MM.1S (cell line): ENCODE measurements at regions not wholly inside any gene's neighbourhood (a gene's known extent, or its start where the extent isn't known, plus 50 kb on each side); places are given as distances from the start of the nearest gene placed in this dataset.

Experiments used
- DNase-seq: peaks from one replicate; pipeline ENCODE4 v3.0.0-alpha.2; 2015
- H2AFZ ChIP-seq: fragments of 300-600 bp; sonication (generic); 2 replicates; pipeline ENCODE4 v1.6.0; 2016; ENCODE audit warnings: antibody characterized with exemption, low read length
- H3F3A ChIP-seq: fragments of 300-600 bp; sonication (generic); 2 replicates; pipeline ENCODE4 v1.6.1; 2016; ENCODE audit warnings: mild to moderate bottlenecking, antibody characterized with exemption, low read length, moderate library complexity, mixed read lengths; ENCODE audit not compliant: insufficient read depth
- H3K27ac ChIP-seq: fragments of 300-600 bp; sonication (generic); 2 replicates; pipeline ENCODE4 v1.5.1; 2016; ENCODE audit warnings: mild to moderate bottlenecking, low read length
- H3K27me3 ChIP-seq: fragments of 300-600 bp; sonication (generic); replicated peaks from 2 replicates; pipeline ENCODE4 v1.6.0; 2016; ENCODE audit warnings: low read length; ENCODE audit not compliant: insufficient read depth
- H3K36me3 ChIP-seq: fragments of 300-600 bp; sonication (generic); replicated peaks from 2 replicates; pipeline ENCODE4 v1.6.1; 2016; ENCODE audit warnings: mild to moderate bottlenecking, low read length, mixed read lengths; ENCODE audit not compliant: insufficient read depth
- H3K4me1 ChIP-seq: fragments of 300-600 bp; sonication (generic); 2 replicates; pipeline ENCODE4 v1.6.1; 2016; ENCODE audit warnings: low read length, mixed read lengths
- H3K4me2 ChIP-seq: fragments of 300-600 bp; sonication (generic); 2 replicates; pipeline ENCODE4 v1.6.0; 2016; ENCODE audit warnings: low read depth, low read length
- H3K4me3 ChIP-seq: fragments of 300-600 bp; sonication (generic); 2 replicates; pipeline ENCODE4 v1.5.1; 2016; ENCODE audit warnings: low read length, mixed read lengths
- H3K79me2 ChIP-seq: fragments of 300-600 bp; sonication (generic); 2 replicates; pipeline ENCODE4 v1.6.1; 2016; ENCODE audit warnings: mixed run types, low read length, mixed read lengths
- H3K9ac ChIP-seq: fragments of 300-600 bp; sonication (generic); 2 replicates; pipeline ENCODE4 v1.6.1; 2016; ENCODE audit warnings: low read length, mixed read lengths
- H3K9me2 ChIP-seq: fragments of 300-600 bp; sonication (generic); replicated peaks from 2 replicates; pipeline ENCODE4 v1.6.1; 2016; ENCODE audit warnings: mild to moderate bottlenecking, low read length, mixed read lengths; ENCODE audit not compliant: insufficient read depth
- H3K9me3 ChIP-seq: fragments of 300-600 bp; sonication (generic); replicated peaks from 2 replicates; pipeline ENCODE4 v1.6.1; 2016; ENCODE audit warnings: mild to moderate bottlenecking, low read length, mixed read lengths; ENCODE audit not compliant: insufficient read depth
- H4K20me1 ChIP-seq: fragments of 300-600 bp; sonication (generic); 2 replicates; pipeline ENCODE4 v1.6.1; 2016; ENCODE audit warnings: mild to moderate bottlenecking, low read length, moderate library complexity, mixed read lengths; ENCODE audit not compliant: insufficient read depth
- CTCF ChIP-seq: fragments of 300-600 bp; sonication (generic); IDR thresholded peaks from 2 replicates; pipeline ENCODE4 v1.5.1; 2016; ENCODE audit warnings: antibody characterized with exemption, low read length, mixed read lengths
- EZH2 ChIP-seq: fragments of 300-600 bp; sonication (generic); optimal IDR thresholded peaks from 2 replicates; pipeline ENCODE3; 2017; ENCODE audit warnings: low read depth, mild to moderate bottlenecking, antibody characterized with exemption, low read length, mixed read lengths
- EZH2phosphoT487 ChIP-seq: fragments of 300-600 bp; sonication (generic); IDR thresholded peaks from 2 replicates; pipeline ENCODE4 v1.6.1; 2018; ENCODE audit warnings: antibody characterized with exemption, low read length

DNA sequence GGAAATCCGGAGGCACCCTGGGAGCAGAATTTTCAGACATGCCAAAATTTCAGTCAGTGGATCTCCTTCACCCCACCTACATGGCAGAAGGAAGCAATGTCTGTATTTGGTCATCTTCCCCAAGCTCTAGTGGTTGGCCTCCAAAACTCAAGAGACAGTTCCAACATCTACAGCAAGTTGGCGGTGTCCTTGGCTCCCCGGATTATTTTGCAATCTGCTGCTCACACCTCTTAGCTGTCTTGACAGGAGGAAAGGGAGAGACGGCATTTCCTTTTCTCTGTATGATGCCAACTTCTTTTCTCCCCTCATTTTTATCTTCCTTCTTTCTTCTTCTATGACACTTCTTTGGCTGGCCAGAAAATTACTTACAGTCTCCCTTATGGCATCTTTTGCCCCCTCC, 159.9 kb downstream of the SUCLA2 start:
- no peak for TF ChIP-seq EZH2
- TF ChIP-seq EZH2phosphoT487 = no peak
- TF ChIP-seq CTCF = no peak
- Histone ChIP-seq H3K9me3 (no peaks in the 10 kb centered on the region), H3K4me2 (no peak overlapping the region), H3K9me2 (no peaks in the 10 kb centered on the region), H3K27me3 (no peaks in the 10 kb centered on the region), H3K36me3 (no peaks in the 10 kb centered on the region), H3K9ac (no peak overlapping the region), H2AFZ (no peak overlapping the region), H3K4me3 (no peak overlapping the region), H4K20me1 (no peaks in the 10 kb centered on the region), H3K79me2 (no peaks in the 10 kb centered on the region), H3K27ac (no peak overlapping the region), H3K4me1 (no peaks in the 10 kb centered on the region), H3F3A (no peaks in the 10 kb centered on the region)
- DNase-seq = no peak

- H3K79me2 ChIP-seq = no peaks in the 10 kb centered on the region
- H3K4me3 ChIP-seq = no peak overlapping the region
- H3F3A ChIP-seq = no peaks in the 10 kb centered on the region
- no peaks in the 10 kb centered on the region for H4K20me1 ChIP-seq
- TF ChIP-seq EZH2phosphoT487 (no peak), CTCF (no peak), EZH2 (no peak)
- DNase-seq = no peak
- no peaks in the 10 kb centered on the region for H3K36me3 ChIP-seq
- H3K9me3 ChIP-seq = no peaks in the 10 kb centered on the region
- H3K27ac ChIP-seq = no peak overlapping the region
- H3K9me2 ChIP-seq = no peaks in the 10 kb centered on the region
- no peak overlapping the region for H3K9ac ChIP-seq
- no peaks in the 10 kb centered on the region for H3K27me3 ChIP-seq
- no peak overlapping the region for H2AFZ ChIP-seq
- no peaks in the 10 kb centered on the region for H3K4me1 ChIP-seq
- H3K4me2 ChIP-seq = no peak overlapping the region
Measured at GRCh38 chr13:47837906-47838305, 163.2 kb downstream of the SUCLA2 start.

DNA sequence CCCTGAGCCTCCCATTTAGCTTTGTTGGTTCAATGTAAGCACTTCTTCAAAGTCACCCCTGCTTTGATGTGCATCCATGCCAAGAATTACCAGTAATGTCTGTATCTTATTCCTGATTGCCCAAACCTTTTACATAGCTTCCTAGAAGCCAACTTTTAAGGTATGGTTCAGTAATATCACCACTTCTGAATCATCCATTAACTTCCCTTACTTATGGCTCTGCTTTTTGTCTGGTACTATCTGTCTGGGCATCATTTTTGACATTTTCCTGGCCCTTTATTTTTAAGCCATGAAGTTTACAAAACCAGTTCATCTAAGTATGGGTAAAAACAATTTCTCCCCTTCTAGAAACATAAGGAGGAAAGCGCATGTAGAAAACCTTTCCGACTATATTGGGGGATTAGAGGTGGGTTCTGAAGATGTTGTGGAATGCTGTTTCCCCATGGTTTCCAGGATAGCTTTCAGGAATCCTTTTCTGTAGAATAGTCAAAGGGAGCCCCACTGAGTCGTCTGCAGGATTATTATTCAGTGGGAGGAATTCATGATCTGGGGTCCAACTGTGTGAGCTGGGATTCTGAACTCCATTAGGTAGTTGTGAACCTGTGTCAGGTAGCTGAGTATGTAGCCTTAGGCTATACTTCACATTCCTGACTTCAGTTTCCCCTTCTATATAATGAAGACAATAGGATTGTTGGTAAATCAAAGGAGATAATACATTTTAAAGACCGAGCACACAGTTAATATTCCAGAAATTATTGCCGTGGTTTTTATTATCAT, 163.8 kb downstream of the SUCLA2 start:
- H2AFZ ChIP-seq = no peak overlapping the region
- no peak overlapping the region for H3K27ac ChIP-seq
- no peak overlapping the region for H3K9ac ChIP-seq
- no peaks in the 10 kb centered on the region for H3K4me1 ChIP-seq
- no peaks in the 10 kb centered on the region for H3K79me2 ChIP-seq
- DNase-seq = no peak
- H3K9me2 ChIP-seq = no peaks in the 10 kb centered on the region
- TF ChIP-seq EZH2phosphoT487 (no peak), CTCF (no peak), EZH2 (no peak)
- H3K4me3 ChIP-seq = no peak overlapping the region
- H3K4me2 ChIP-seq = no peak overlapping the region
- H3K36me3 ChIP-seq = no peaks in the 10 kb centered on the region
- no peaks in the 10 kb centered on the region for H3F3A ChIP-seq
- H3K27me3 ChIP-seq = no peaks in the 10 kb centered on the region
- no peaks in the 10 kb centered on the region for H3K9me3 ChIP-seq
- H4K20me1 ChIP-seq = no peaks in the 10 kb centered on the region
